Inferior parietal cortex (tissue), 1 donor: ENCODE measurements at regions not wholly inside any gene's neighbourhood (a gene's known extent, or its start where the extent isn't known, plus 50 kb on each side); places are given as distances from the start of the nearest gene placed in this dataset.

Experiments
- DNase-seq: peaks from one replicate; pipeline ENCODE4 v3.0.0-alpha.2; 2016; ENCODE audit errors: extremely low spot score

- no peak for DNase-seq
These were observed 284.4 kb downstream of the RBM43 start for GRCh38 chr2:150977296-150977695.

DNA sequence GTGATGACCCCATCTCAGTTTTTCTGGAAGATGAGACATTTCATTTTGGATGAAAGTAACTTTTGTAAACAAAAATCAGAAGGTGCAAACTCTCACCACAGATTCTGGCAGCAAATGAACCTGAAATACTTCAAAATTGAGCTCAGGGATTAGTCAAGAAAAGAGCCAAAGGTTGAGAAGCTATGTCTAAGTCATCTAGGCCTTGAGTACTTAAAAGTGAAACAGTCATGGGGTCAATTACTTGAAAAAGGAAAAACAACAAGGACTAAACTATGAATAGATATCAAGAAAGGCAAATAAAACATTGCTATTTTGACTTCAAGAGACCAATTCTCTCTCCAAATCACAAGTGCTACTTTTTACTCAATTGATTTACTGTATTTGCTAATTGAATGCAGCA is 285.1 kb downstream of the RBM43 start:
- DNase-seq: no peak

DNA sequence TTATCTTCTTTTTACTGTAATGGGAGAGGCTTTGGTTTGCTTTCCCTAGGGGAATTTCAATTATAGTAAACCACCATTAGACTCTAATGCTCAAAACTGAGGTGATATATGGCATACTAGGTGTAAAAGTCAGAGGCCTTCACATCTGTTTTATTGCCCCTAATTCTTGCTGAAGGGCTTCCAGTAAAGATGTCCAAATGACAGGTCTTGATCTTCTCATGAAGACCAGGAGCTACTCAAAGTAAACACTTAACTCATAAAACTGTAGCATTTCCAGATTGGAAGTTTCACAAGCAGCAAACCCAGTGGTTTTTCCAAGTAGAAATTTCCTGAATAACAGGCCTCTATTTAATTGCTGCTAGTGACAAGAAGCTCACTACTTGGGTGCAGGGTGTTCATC is 286.8 kb downstream of the RBM43 start:
- DNase-seq: no peak

DNA sequence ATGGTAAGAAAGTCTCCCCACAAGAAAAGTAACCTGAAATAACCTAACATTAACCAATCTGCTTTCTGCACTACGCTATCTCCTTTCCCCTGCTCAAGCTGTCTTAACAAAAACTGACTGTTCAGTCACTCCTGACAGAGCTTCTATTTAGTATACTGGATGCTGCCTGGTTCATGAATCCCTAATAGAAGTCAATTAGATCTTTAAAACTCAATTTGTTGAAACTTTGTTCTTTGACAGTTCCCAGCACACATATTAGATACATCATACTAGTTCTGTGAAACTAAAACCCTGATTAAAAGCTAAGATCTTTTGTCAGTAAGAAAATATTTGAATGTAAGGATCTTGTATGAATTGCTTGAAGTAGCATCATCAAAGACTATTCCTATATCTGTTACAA is 287.4 kb downstream of the RBM43 start:
- no peak for DNase-seq

- no peak for DNase-seq
These were observed 289.8 kb downstream of the RBM43 start for GRCh38 chr2:150971910-150972309.

GRCh38 chr2:150963336-150963735 is 298.3 kb downstream of the RBM43 start:
- no peak for DNase-seq

GRCh38 chr2:150955231-150955630 is 306.4 kb downstream of the RBM43 start:
- DNase-seq: no peak

- DNase-seq: no peak
These were observed 314.8 kb downstream of the RBM43 start for GRCh38 chr2:150946831-150947230.

- no peak for DNase-seq
These were observed 317.3 kb downstream of the RBM43 start for GRCh38 chr2:150944315-150944714.

DNA sequence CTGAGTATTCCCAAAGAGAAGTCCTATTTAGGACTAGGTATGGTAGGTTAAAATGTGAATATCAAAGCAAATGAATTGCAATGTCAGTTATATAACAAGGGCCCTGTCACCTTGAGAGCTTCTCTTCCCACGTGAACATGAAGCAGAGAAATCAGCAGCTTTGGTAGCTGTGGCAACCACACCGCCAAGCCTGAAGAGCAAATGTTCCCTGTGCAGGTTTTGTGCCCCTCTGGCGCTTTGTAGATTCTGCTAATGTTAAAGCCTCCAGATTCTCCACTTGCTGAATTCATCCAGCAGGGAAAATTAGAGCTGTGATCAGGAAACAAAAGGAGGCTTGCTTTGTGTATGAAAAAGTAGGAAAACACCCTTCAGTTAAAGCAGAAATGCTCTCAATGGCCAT is 322.6 kb downstream of the RBM43 start:
- no peak for DNase-seq

GRCh38 chr2:150938527-150938926 is 323.1 kb downstream of the RBM43 start:
- DNase-seq: no peak

DNA sequence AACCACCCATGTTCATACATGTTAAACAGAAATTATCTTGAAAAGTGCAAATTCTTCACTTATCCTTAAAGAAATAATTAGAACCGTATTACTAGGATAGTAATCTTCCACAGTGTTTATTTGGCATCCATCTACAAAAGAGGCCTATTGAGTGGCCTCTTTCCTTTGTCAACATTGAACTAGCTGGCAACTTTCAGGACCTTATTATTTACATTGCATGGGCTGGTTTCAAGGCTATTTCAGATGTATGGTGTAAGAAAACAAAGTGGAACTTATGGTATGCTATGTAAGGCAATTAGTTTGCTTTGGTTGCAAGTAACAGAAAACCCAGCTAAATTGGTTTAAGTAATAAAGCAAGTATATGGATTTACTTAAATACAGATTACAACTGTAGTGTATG is 324.6 kb downstream of the RBM43 start:
- DNase-seq: no peak

DNA sequence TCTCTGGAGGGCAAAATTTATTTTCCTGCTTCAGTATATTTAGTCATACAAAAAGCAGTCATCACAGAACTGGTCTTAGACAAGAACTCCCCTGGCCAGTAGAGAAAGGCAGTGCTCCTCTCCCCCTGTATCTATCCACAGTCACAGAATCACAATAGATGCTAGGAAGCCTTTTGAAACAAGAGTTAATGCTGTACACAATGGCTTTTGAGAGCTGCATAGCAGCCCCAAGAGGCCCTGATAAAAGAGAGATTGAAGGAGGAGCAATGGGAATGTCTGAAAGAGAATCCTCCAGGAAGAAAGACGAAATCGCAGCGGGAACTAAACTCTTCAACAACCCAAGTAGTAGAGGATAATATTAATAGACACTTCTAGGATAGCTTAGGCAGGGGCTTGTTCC is 330.2 kb downstream of the RBM43 start:
- DNase-seq: no peak

- DNase-seq: no peak
These were observed 336.1 kb downstream of the RBM43 start for GRCh38 chr2:150925611-150926010.

GRCh38 chr2:150924878-150925277 is 336.8 kb downstream of the RBM43 start:
- DNase-seq: no peak

GRCh38 chr2:150919901-150920300 is 341.8 kb downstream of the RBM43 start:
- no peak for DNase-seq

- no peak for DNase-seq
These were observed 343.5 kb downstream of the RBM43 start for GRCh38 chr2:150917961-150918713.

- no peak for DNase-seq
These were observed 344.9 kb downstream of the RBM43 start for GRCh38 chr2:150916467-150917396.

GRCh38 chr2:150911766-150912280 is 349.8 kb downstream of the RBM43 start:
- no peak for DNase-seq

DNA sequence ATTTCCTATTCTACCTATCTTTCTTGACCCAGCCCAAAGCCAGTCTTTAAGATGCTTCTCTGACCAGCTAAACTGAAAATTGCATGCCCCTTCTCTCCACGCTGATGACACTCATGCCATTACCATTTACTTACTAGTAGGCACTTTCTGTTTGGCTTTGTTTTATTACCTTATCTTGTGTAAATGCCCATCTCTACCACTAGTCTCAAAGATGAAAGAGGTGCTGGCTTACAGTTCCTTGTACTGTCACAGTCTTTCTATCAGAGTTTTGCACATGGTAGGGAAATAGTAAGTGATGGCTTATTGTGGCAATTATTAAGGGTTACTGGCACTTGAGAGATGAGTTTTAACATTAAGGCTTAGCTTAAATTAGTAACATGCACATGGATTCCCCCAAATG is 352.1 kb downstream of the RBM43 start:
- no peak for DNase-seq

GRCh38 chr2:150909090-150909489 is 352.6 kb downstream of the RBM43 start:
- DNase-seq: no peak

DNA sequence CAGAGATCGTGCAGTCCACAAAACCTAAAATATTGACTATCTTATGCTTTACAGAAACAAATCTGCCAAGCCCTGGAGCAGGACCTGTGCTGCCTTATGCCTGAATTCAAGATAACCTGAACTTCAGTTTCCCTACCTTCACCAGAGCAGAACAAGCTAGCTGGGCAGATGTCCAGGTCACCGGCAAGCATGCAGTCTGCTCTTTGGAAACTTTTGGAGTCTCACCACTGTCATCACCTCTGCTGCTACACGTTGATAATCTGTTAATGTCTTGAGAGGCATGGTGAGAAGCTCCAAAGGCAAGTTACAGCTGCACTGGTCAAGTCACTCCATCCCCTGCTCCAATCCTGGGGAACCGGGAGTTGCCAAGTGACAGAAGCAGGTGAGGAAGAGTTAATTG is 354.2 kb downstream of the RBM43 start:
- no peak for DNase-seq

DNA sequence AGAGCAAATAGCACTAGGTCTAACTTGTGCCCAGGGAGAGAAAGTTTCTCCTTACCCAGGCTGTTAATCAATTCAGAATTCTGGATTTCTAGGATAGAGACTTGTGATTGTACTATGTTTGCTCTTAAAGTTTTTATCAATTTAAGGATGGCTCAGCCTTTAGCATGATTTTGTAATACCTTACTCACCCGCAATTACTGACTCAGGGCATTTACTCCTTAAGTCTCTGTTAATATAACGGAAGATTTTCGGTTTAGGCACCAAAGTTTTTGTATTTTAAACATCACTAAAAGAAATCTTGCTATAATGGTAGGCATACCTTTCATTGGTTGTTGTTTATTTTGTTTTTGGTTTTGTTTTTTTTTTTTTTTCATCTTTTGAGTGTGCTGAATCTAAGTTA is 358.2 kb downstream of the RBM43 start:
- no peak for DNase-seq
